Activated T-helper 9 cell treated with anti-CD3 and anti-CD28 coated beads, Interleukin-2, amount 50 U/mL, for 16 hours (primary cell): ENCODE measurements at regions not wholly inside any gene's neighbourhood (a gene's known extent, or its start where the extent isn't known, plus 50 kb on each side); places are given as distances from the start of the nearest gene placed in this dataset.
"Not testable (repeated sequence)": the region's sequence is repeated elsewhere in the genome, so short reads cannot be mapped to it uniquely, and the experiment has no call there.

ENCODE experiments used
- DNase-seq: peaks from one replicate; pipeline ENCODE4 v3.0.0-alpha.2; 2020; ENCODE audit warnings: low read depth

GRCh38 chr6:15955484-15955883 is 173.4 kb upstream of the MYLIP start:
- DNase-seq: no peak

GRCh38 chr6:15953152-15953880 is 175.6 kb upstream of the MYLIP start:
- no peak for DNase-seq

GRCh38 chr6:15952231-15953151 is 176.4 kb upstream of the MYLIP start:
- DNase-seq: no peak

GRCh38 chr6:15950962-15951569 is 177.8 kb upstream of the MYLIP start:
- DNase-seq: no peak

GRCh38 chr6:15949982-15950381 is 178.9 kb upstream of the MYLIP start:
- no peak for DNase-seq

- no peak for DNase-seq
Observed at GRCh38 chr6:15948930-15949900, 179.7 kb upstream of the MYLIP start.

GRCh38 chr6:15947923-15948322 is 181.0 kb upstream of the MYLIP start:
- DNase-seq: no peak

GRCh38 chr6:15947436-15947835 is 181.4 kb upstream of the MYLIP start:
- no peak for DNase-seq

GRCh38 chr6:15946701-15947385 is 182.0 kb upstream of the MYLIP start:
- DNase-seq: no peak

GRCh38 chr6:15945593-15946159 is 183.2 kb upstream of the MYLIP start:
- no peak for DNase-seq

- DNase-seq: no peak
Observed at GRCh38 chr6:15943423-15943822, 185.5 kb upstream of the MYLIP start.

GRCh38 chr6:15941168-15941567 is 187.7 kb upstream of the MYLIP start:
- DNase-seq: no peak

- DNase-seq: no peak
Observed at GRCh38 chr6:15938107-15938506, 190.8 kb upstream of the MYLIP start.

GRCh38 chr6:15937602-15938001 is 191.3 kb upstream of the MYLIP start:
- DNase-seq: no peak

GRCh38 chr6:15936503-15936902 is 192.4 kb upstream of the MYLIP start:
- DNase-seq: no peak

GRCh38 chr6:15935661-15936060 is 193.2 kb upstream of the MYLIP start:
- DNase-seq: no peak

- not testable (repeated sequence) for DNase-seq
Observed at GRCh38 chr6:15931697-15932096, 197.2 kb upstream of the MYLIP start.

GRCh38 chr6:15930207-15930606 is 198.7 kb upstream of the MYLIP start:
- no peak for DNase-seq

GRCh38 chr6:15929685-15930084 is 199.2 kb upstream of the MYLIP start:
- no peak for DNase-seq

GRCh38 chr6:15927531-15928225 is 201.2 kb upstream of the MYLIP start:
- no peak for DNase-seq
